ENCODE measurements at regions not wholly inside any gene's neighbourhood (a gene's known extent, or its start where the extent isn't known, plus 50 kb on each side); places are given as distances from the start of the nearest gene placed in this dataset.
A peak's percentile ranks its signal among the peaks of the same experiment; 100 is the strongest.

- ATAC-seq (no peak), DNase-seq (ENCODE audit: low spot score in 2 of 2) (no peak)
- Mint-ChIP-seq H3K9me3 (no peaks in the 10 kb centered on the region), H3K27ac (no peak overlapping the region), H3K36me3 (peaks cover 0 to 4% of the 10 kb centered on the region in 2 donors)
Observed at GRCh38 chr18:79615586-79615985, 64.0 kb upstream of the CTDP1 start.

- DNase-seq (ENCODE audit: low spot score in 2 of 2): peak in 1 of 2 donors; percentile 37
- peak in 1 of 2 donors; percentile 46 for ATAC-seq
- H3K36me3 Mint-ChIP-seq: peaks cover 0 to 4% of the 10 kb centered on the region in 2 donors
Observed at GRCh38 chr18:79616651-79617510, 62.7 kb upstream of the CTDP1 start.

GRCh38 chr18:79617511-79618500 is 61.8 kb upstream of the CTDP1 start:
- H3K36me3 Mint-ChIP-seq: peaks cover 0 to 4% of the 10 kb centered on the region in 2 donors
- ATAC-seq: no peak

More at GRCh38 chr18:79616651-79617510, 62.7 kb upstream of the CTDP1 start:
- no peaks in the 10 kb centered on the region for H3K9me3 Mint-ChIP-seq
- H3K27ac Mint-ChIP-seq: no peak overlapping the region

GRCh38 chr18:79620576-79621165 is 58.9 kb upstream of the CTDP1 start:
- no peaks in the 10 kb centered on the region for H3K9me3 Mint-ChIP-seq
- H3K27ac Mint-ChIP-seq: no peak overlapping the region
- no peak for ATAC-seq
- no peak for DNase-seq (ENCODE audit: low spot score in 2 of 2)
- peaks cover 0 to 4% of the 10 kb centered on the region in 2 donors for H3K36me3 Mint-ChIP-seq

More at GRCh38 chr18:79617511-79618500, 61.8 kb upstream of the CTDP1 start:
- Mint-ChIP-seq H3K9me3 (no peaks in the 10 kb centered on the region), H3K27ac (no peak overlapping the region)
- DNase-seq (ENCODE audit: low spot score in 2 of 2): no peak

GRCh38 chr18:79621501-79621900 is 58.1 kb upstream of the CTDP1 start:
- DNase-seq (ENCODE audit: low spot score in 2 of 2) (no peak), ATAC-seq (no peak)
- peaks cover 0 to 4% of the 10 kb centered on the region in 2 donors for H3K36me3 Mint-ChIP-seq
- no peaks in the 10 kb centered on the region for H3K9me3 Mint-ChIP-seq
- no peak overlapping the region for H3K27ac Mint-ChIP-seq

- Mint-ChIP-seq H3K9me3 (no peaks in the 10 kb centered on the region), H3K36me3 (peaks cover 0 to 4% of the 10 kb centered on the region in 2 donors), H3K27ac (no peak overlapping the region)
- ATAC-seq (no peak), DNase-seq (ENCODE audit: low spot score in 2 of 2) (no peak)
Observed at GRCh38 chr18:79622004-79622403, 57.6 kb upstream of the CTDP1 start.

GRCh38 chr18:79624356-79625170 is 55.0 kb upstream of the CTDP1 start:
- DNase-seq (ENCODE audit: low spot score in 2 of 2) (no peak), ATAC-seq (no peak)
- Mint-ChIP-seq H3K36me3 (no peaks in the 10 kb centered on the region), H3K27ac (no peak overlapping the region), H3K9me3 (no peaks in the 10 kb centered on the region)

GRCh38 chr18:79625195-79625923 is 54.2 kb upstream of the CTDP1 start:
- no peak overlapping the region for H3K27ac Mint-ChIP-seq

GRCh38 chr18:79625924-79626561 is 53.6 kb upstream of the CTDP1 start:
- DNase-seq (ENCODE audit: low spot score in 2 of 2): peak in 1 of 2 donors; percentile 42
- Mint-ChIP-seq H3K36me3 (no peaks in the 10 kb centered on the region), H3K27ac (no peak overlapping the region), H3K9me3 (no peaks in the 10 kb centered on the region)
- no peak for ATAC-seq

More at GRCh38 chr18:79625195-79625923, 54.2 kb upstream of the CTDP1 start:
- DNase-seq (ENCODE audit: low spot score in 2 of 2) (no peak), ATAC-seq (no peak)
- no peaks in the 10 kb centered on the region for H3K36me3 Mint-ChIP-seq
- no peaks in the 10 kb centered on the region for H3K9me3 Mint-ChIP-seq

GRCh38 chr18:79626905-79627749 is 52.5 kb upstream of the CTDP1 start:
- DNase-seq (ENCODE audit: low spot score in 2 of 2) (no peak), ATAC-seq (no peak)
- Mint-ChIP-seq H3K36me3 (no peaks in the 10 kb centered on the region), H3K9me3 (no peaks in the 10 kb centered on the region), H3K27ac (no peak overlapping the region)

GRCh38 chr18:79627750-79628294 is 51.8 kb upstream of the CTDP1 start:
- H3K36me3 Mint-ChIP-seq: no peaks in the 10 kb centered on the region
- ATAC-seq (no peak), DNase-seq (ENCODE audit: low spot score in 2 of 2) (no peak)
- no peaks in the 10 kb centered on the region for H3K9me3 Mint-ChIP-seq
- no peak overlapping the region for H3K27ac Mint-ChIP-seq

GRCh38 chr18:79628416-79629248 is 51.0 kb upstream of the CTDP1 start:
- H3K36me3 Mint-ChIP-seq: no peaks in the 10 kb centered on the region
- H3K27ac Mint-ChIP-seq: peak overlapping the region in 1 of 2 donors; percentile 46

GRCh38 chr18:79629249-79629558 is 50.4 kb upstream of the CTDP1 start:
- DNase-seq (ENCODE audit: low spot score in 2 of 2) (no peak), ATAC-seq (no peak)
- no peaks in the 10 kb centered on the region for H3K36me3 Mint-ChIP-seq
- H3K27ac Mint-ChIP-seq: no peak overlapping the region
- H3K9me3 Mint-ChIP-seq: peaks cover 0 to 7% of the 10 kb centered on the region in 2 donors

More at GRCh38 chr18:79628416-79629248, 51.0 kb upstream of the CTDP1 start:
- peaks cover 0 to 3% of the 10 kb centered on the region in 2 donors for H3K9me3 Mint-ChIP-seq
- DNase-seq (ENCODE audit: low spot score in 2 of 2) (no peak), ATAC-seq (no peak)

All from activated naive CD4-positive, alpha-beta T cell treated with anti-CD3 and anti-CD28 coated beads, Interleukin-2, amount 50 U/mL, for 72 hours (primary cell).